ENCODE measurements at regions not wholly inside any gene's neighbourhood (a gene's known extent, or its start where the extent isn't known, plus 50 kb on each side); places are given as distances from the start of the nearest gene placed in this dataset.
A peak's percentile ranks its signal among the peaks of the same experiment; 100 is the strongest.

DNA sequence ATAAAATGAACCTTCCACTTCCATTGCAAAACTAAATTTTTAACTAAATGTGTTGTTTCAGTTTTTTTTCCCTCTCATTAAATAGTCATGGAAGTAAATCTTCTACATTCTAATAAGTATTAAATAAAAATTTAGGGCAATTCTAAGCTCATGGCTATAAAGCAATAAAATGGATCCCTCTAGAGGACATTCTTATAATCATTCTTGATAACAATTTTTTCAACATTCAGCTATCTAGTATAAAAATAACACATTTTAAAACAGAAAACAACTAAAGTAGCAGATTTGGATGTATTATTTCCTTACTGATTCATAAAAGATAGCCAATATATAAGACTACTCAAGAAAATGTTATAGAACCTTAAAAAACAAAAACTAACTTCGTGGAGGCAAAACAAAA, 393.1 kb downstream of the PLOD2 start:
- intact Hi-C loops (cut with DNase I), result no loop called here
- H3K9me3 ChIP-seq, result no peaks in the 10 kb centered on the region
- no peaks in the 10 kb centered on the region for H3K4me1 ChIP-seq
- TF ChIP-seq, protein P1, sequence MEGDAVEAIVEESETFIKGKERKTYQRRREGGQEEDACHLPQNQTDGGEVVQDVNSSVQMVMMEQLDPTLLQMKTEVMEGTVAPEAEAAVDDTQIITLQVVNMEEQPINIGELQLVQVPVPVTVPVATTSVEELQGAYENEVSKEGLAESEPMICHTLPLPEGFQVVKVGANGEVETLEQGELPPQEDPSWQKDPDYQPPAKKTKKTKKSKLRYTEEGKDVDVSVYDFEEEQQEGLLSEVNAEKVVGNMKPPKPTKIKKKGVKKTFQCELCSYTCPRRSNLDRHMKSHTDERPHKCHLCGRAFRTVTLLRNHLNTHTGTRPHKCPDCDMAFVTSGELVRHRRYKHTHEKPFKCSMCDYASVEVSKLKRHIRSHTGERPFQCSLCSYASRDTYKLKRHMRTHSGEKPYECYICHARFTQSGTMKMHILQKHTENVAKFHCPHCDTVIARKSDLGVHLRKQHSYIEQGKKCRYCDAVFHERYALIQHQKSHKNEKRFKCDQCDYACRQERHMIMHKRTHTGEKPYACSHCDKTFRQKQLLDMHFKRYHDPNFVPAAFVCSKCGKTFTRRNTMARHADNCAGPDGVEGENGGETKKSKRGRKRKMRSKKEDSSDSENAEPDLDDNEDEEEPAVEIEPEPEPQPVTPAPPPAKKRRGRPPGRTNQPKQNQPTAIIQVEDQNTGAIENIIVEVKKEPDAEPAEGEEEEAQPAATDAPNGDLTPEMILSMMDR (IDR thresholded peaks at IDR 0.05), result peak in 1 of 2 donors; percentile 22
- no peak overlapping the region for H3K27ac ChIP-seq
- H3K4me3 ChIP-seq, result no peak overlapping the region
- no peak for DNase-seq
- no peaks in the 10 kb centered on the region for H3K36me3 ChIP-seq
- ATAC-seq, result no peak
- no peaks in the 10 kb centered on the region for H3K27me3 ChIP-seq

DNA sequence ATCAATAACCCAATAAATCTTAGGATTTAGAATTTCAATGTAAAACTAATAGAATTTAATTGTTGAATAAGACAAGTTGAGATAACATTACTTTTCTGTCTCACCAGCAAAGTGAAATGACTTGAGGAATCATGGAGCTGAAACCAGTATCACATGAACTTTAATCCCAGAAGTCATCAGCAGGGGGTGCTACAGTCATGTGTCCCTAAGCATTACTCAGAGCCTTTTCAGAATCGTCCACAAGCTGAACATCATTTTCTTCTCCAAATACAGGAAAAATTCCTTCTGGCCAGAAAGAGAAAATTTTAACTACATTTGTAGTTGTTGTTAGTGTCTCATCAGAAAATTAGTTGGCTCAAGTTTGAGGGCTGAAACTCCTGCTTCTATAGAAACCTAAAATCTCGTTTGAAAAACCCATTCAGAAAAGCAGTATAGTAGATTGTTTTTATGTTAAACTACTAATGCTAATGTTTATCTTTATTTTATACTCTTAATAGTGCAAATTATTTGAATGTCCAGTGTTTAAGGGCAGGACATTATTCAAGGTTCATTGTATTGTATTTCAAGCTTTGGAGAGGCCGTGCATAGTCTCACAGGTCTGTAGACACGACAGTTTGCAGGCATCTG, 384.1 kb downstream of the PLOD2 start:
- no peaks in the 10 kb centered on the region for H3K27me3 ChIP-seq
- ATAC-seq (peak; percentile 71), DNase-seq (peak in 2 of 4 donors; percentile 26 to 55)
- intact Hi-C loops (cut with DNase I), result no loop called here
- H3K27ac ChIP-seq, result no peak overlapping the region
- TF ChIP-seq, protein P1 (IDR thresholded peaks at IDR 0.05), result peak; percentile 40 to 44
- no peak overlapping the region for H3K4me3 ChIP-seq
- H3K9me3 ChIP-seq, result no peaks in the 10 kb centered on the region
- no peaks in the 10 kb centered on the region for H3K4me1 ChIP-seq
- H3K36me3 ChIP-seq, result no peaks in the 10 kb centered on the region

DNA sequence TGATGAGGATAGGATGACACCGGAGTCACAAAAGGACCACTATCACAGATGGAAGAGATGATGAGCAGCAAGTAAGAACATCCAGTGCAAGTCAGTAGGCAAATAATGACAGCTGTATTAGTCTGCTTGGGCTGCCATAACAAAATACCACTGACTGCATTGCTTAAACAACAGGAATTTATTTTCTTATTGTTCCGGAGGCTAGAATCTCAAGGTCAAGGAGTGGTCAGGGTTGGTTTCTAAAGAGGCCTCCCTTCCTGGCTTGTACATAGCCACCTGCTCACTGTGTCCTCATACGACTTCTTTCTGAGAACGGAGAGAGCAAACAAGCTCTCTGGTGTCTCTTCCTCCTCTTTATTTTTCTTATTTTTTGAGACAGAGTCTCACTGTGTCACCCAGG, 380.7 kb downstream of the PLOD2 start:
- intact Hi-C loops (cut with DNase I), result no loop called here
- Histone ChIP-seq H3K27me3 (no peaks in the 10 kb centered on the region), H3K9me3 (no peaks in the 10 kb centered on the region), H3K4me3 (no peak overlapping the region), H3K36me3 (no peaks in the 10 kb centered on the region), H3K27ac (no peak overlapping the region), H3K4me1 (no peaks in the 10 kb centered on the region)
- TF ChIP-seq, protein P1 (IDR thresholded peaks at IDR 0.05), result no peak
- ATAC-seq (no peak), DNase-seq (no peak)

DNA sequence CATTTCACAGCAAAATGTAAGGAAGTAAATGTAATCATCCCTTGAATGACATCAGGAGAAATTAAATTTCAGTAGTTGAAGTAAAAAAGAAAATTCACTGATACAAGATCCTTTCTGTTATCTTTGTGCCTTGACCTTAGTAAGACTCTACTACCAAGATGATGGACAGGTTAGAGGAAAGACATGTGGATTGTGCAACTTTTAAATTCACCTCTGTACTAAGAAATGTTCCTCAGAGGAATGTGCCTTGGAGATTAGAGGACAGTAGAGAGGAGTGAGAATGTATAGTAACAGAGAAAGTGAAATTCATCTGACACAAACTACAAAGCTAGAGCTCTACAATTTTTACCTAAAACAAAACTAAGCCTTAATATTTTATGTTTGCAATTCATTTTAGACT, 375.3 kb downstream of the PLOD2 start:
- TF ChIP-seq, protein P1 (IDR thresholded peaks at IDR 0.05), result no peak
- Histone ChIP-seq H3K27ac (no peak overlapping the region), H3K9me3 (no peaks in the 10 kb centered on the region), H3K27me3 (no peaks in the 10 kb centered on the region), H3K4me3 (no peak overlapping the region), H3K4me1 (no peaks in the 10 kb centered on the region), H3K36me3 (no peaks in the 10 kb centered on the region)
- DNase-seq, result no peak
- ATAC-seq, result no peak
- intact Hi-C loops (cut with DNase I), result no loop called here

DNA sequence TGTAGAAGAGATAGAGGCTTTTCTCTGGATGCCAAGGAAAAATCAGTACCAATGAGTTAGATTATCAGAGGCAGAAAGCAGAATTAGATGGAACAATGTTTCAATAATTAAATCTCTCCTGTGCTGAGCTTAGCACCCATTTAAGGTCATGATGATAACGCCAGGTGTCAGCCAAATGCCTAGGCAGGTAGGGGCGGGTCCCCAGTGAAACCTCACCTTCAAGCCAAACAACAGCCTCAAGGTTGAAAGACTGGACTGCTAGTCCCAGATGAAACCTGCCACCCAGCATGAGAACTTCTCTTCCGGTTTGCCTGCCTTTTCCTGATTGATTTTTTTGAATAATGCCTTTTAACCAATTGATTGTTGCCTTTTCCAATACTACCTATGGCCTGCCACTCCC, 363.0 kb downstream of the PLOD2 start:
- TF ChIP-seq, protein P1 (IDR thresholded peaks at IDR 0.05), result no peak
- Histone ChIP-seq H3K27ac (no peak overlapping the region), H3K4me1 (no peaks in the 10 kb centered on the region), H3K4me3 (no peak overlapping the region), H3K9me3 (peaks cover 0 to 3% of the 10 kb centered on the region in 2 donors), H3K36me3 (no peaks in the 10 kb centered on the region), H3K27me3 (no peaks in the 10 kb centered on the region)
- ATAC-seq (no peak), DNase-seq (no peak)
- intact Hi-C loops (cut with DNase I), result no loop called here

Data from left lung (tissue), 4 donors.